HCT116 (cell line): ENCODE measurements at regions not wholly inside any gene's neighbourhood (a gene's known extent, or its start where the extent isn't known, plus 50 kb on each side); places are given as distances from the start of the nearest gene placed in this dataset.

Experiments used
- ATAC-seq: fragments of 200-7000 bp; cut with Tn5 transposase; 2 replicates; pipeline ENCODE4 v1.9.1; 2020; ENCODE audit warnings: mild to moderate bottlenecking, moderate library complexity
- BruUV-seq: library from RNA; stranded (reverse); fragments of 400-500 nt; replicated peaks from 2 replicates; lab custom pipeline; 2021; lab: Mats Ljungman, UMichigan
- CTCF ChIA-PET: fragments of 300-600 bp; sonication (Branson Sonifier 250); formaldehyde crosslinking; loops from one replicate; lab custom pipeline; 2021; ENCODE audit warnings: antibody characterized with exemption; lab: Charles Lee
- POLR2A ChIA-PET: fragments of 300-600, 350-600 bp; sonication (Branson Sonifier 250); formaldehyde crosslinking; loops from one replicate; lab custom pipeline; 2021; ENCODE audit warnings: antibody characterized with exemption; lab: Charles Lee
- RAD21 ChIA-PET, 2 experiments: fragments of 300-600 bp; sonication (Branson Sonifier 250); formaldehyde crosslinking; loops; one replicate each; lab custom pipeline; 2023; ENCODE audit warnings: low total read pairs in 2 of 2; ENCODE audit not compliant: uncharacterized antibody in 2 of 2, unreplicated experiment in 2 of 2, low non-redundant PET in 1 of 2; lab: Charles Lee
- DNase-seq: peaks from one replicate; pipeline ENCODE4 v3.0.0-alpha.2; 2010; ENCODE audit warnings: low read depth, low spot score
- H2AFZ ChIP-seq: fragments of 200-600 bp; shearing (Covaris generic), sonication (generic); 2 replicates; pipeline ENCODE4 v1.6.1; 2017; ENCODE audit warnings: low read depth, mixed run types, mixed read lengths, antibody characterized with exemption, low read length; ENCODE audit not compliant: poor library complexity, severe bottlenecking
- H3K27ac ChIP-seq: 2 replicates; pipeline ENCODE4 v1.5.1; 2012; ENCODE audit warnings: low read depth, low read length
- H3K27me3 ChIP-seq: fragments of 200-600 bp; sonication (generic); 2 replicates; pipeline ENCODE4 v1.6.1; 2016; ENCODE audit warnings: mixed run types, low read length, mixed read lengths; ENCODE audit not compliant: insufficient read depth
- H3K36me3 ChIP-seq, 2 experiments: fragments of 200-500 bp in 1 of 2; fragments of 200-600 bp in 1 of 2; sonication (Bioruptor generic) in 1 of 2; sonication (generic) in 1 of 2; 2 replicates each; pipeline versions ENCODE4 v1.5.1 to v1.6.1; 2014 to 2016; ENCODE audit warnings: low read length in 2 of 2, inconsistent platforms in 1 of 2, mixed read lengths in 1 of 2, mixed run types in 1 of 2; ENCODE audit not compliant: insufficient read depth in 2 of 2, control insufficient read depth in 1 of 2
- H3K4me1 ChIP-seq, 2 experiments: fragments of 200-600 bp in 1 of 2; sonication (generic) in 1 of 2; 2 replicates each; pipeline versions ENCODE4 v1.5.1 to v1.6.1; 2012 to 2017; ENCODE audit warnings: low read length in 2 of 2, inconsistent platforms in 1 of 2, mild to moderate bottlenecking in 1 of 2, mixed read lengths in 1 of 2, mixed run types in 1 of 2, moderate library complexity in 1 of 2; ENCODE audit not compliant: insufficient read depth in 2 of 2, control insufficient read depth in 1 of 2
- H3K4me2 ChIP-seq: fragments of 200-600 bp; sonication (generic); 2 replicates; pipeline ENCODE4 v1.6.1; 2017; ENCODE audit warnings: mixed run types, low read length, mixed read lengths
- H3K4me3 ChIP-seq, 2 experiments: fragments of 200-600 bp in 1 of 2; sonication (generic) in 1 of 2; replicated peaks in 1 of 2; 2 replicates each; pipeline ENCODE4 v1.5.1; 2011 to 2016; ENCODE audit warnings: low read length in 2 of 2, control low read depth in 1 of 2, low read depth in 1 of 2, mild to moderate bottlenecking in 1 of 2, mixed read lengths in 1 of 2, mixed run types in 1 of 2
- H3K79me2 ChIP-seq: fragments of 200-600 bp; sonication (generic); 2 replicates; pipeline ENCODE4 v1.6.1; 2017; ENCODE audit warnings: mild to moderate bottlenecking, mixed run types, low read length, moderate library complexity, mixed read lengths; ENCODE audit not compliant: insufficient read depth
- H3K9ac ChIP-seq: fragments of 200-600 bp; sonication (generic); 2 replicates; pipeline ENCODE4 v1.6.1; 2016; ENCODE audit warnings: low read length, mixed read lengths
- H3K9me2 ChIP-seq: fragments of 200-600 bp; sonication (generic), shearing (Covaris generic); 2 replicates; pipeline ENCODE4 v1.6.1; 2017; ENCODE audit warnings: mixed run types, mild to moderate bottlenecking, moderate library complexity; ENCODE audit not compliant: insufficient read depth
- H3K9me3 ChIP-seq, 2 experiments: fragments of 200-500 bp in 1 of 2; fragments of 200-600 bp in 1 of 2; sonication (Bioruptor generic) in 1 of 2; sonication (generic) in 1 of 2; 2 replicates each; pipeline ENCODE4 v1.6.1; 2014 to 2017; ENCODE audit warnings: low read length in 2 of 2, mixed read lengths in 2 of 2, inconsistent platforms in 1 of 2, low read depth in 1 of 2, mild to moderate bottlenecking in 1 of 2, mixed run types in 1 of 2, moderate library complexity in 1 of 2; ENCODE audit not compliant: control insufficient read depth in 1 of 2, insufficient read depth in 1 of 2
- H4K20me1 ChIP-seq: fragments of 200-600 bp; sonication (generic), shearing (Covaris generic); 2 replicates; pipeline ENCODE4 v1.6.1; 2017; ENCODE audit warnings: mixed run types, mild to moderate bottlenecking, moderate library complexity; ENCODE audit not compliant: insufficient read depth
- ATF3 ChIP-seq: IDR thresholded peaks from 2 replicates; pipeline ENCODE4 v1.6.1; 2012
- CBX3 ChIP-seq: IDR thresholded peaks from 2 replicates; pipeline ENCODE4 v1.6.1; 2012; ENCODE audit warnings: low read depth
- CEBPB ChIP-seq: IDR thresholded peaks from 2 replicates; pipeline ENCODE4 v1.6.1; 2012; ENCODE audit warnings: low read depth
- ELF1 ChIP-seq: IDR thresholded peaks from 2 replicates; pipeline ENCODE4 v1.6.1; 2012; ENCODE audit warnings: low read depth, borderline replicate concordance
- EZH2 ChIP-seq: fragments of 200-600 bp; sonication (generic); IDR thresholded peaks from 2 replicates; pipeline ENCODE4 v1.6.1; 2017; ENCODE audit warnings: antibody characterized with exemption, mixed run types
- EZH2phosphoT487 ChIP-seq: fragments of 200-600 bp; IDR thresholded peaks from 2 replicates; pipeline ENCODE4 v1.6.1; 2018; ENCODE audit warnings: antibody characterized with exemption, borderline replicate concordance
- FOSL1 ChIP-seq: IDR thresholded peaks from 2 replicates; pipeline ENCODE4 v1.6.1; 2012; ENCODE audit warnings: low read depth
- JUND ChIP-seq: IDR thresholded peaks from 2 replicates; pipeline ENCODE4 v1.6.1; 2012
- POLR2A ChIP-seq: IDR thresholded peaks from 2 replicates; pipeline ENCODE4 v1.7.0; 2011; ENCODE audit warnings: borderline replicate concordance; ENCODE audit not compliant: insufficient read depth, insufficient read length; ENCODE audit errors: extremely low read depth
- REST ChIP-seq: IDR thresholded peaks from 2 replicates; pipeline ENCODE4 v1.6.1; 2012; ENCODE audit warnings: low read depth
- SIN3A ChIP-seq: IDR thresholded peaks from 2 replicates; pipeline ENCODE4 v1.6.1; 2012; ENCODE audit warnings: low read depth
- SP1 ChIP-seq: IDR thresholded peaks from 2 replicates; pipeline ENCODE4 v1.6.1; 2012; ENCODE audit warnings: low read depth
- SRF ChIP-seq: IDR thresholded peaks from 2 replicates; pipeline ENCODE4 v1.6.1; 2012; ENCODE audit warnings: low read depth
- TCF7L2 ChIP-seq: IDR thresholded peaks from 2 replicates; pipeline ENCODE4 v1.7.0; 2011; ENCODE audit warnings: borderline replicate concordance, inconsistent platforms; ENCODE audit not compliant: insufficient read depth, insufficient read length; ENCODE audit errors: extremely low read depth
- ZNF274 ChIP-seq: fragments of 200-500 bp; sonication (Bioruptor generic); IDR thresholded peaks from 2 replicates; pipeline ENCODE4 v1.6.1; 2014; ENCODE audit warnings: mild to moderate bottlenecking, low read depth, low read length, inconsistent platforms
- intact Hi-C: fragments of 100-400 bp; cut with micrococcal nuclease; formaldehyde crosslinking; loops from 2 replicates; pipeline ENCODE4 v1.10.0; 2022
- TF ChIP-seq, protein P1 (sequence below): IDR thresholded peaks from 2 replicates; pipeline ENCODE4 v1.6.1; 2011; ENCODE audit warnings: mild to moderate bottlenecking, low read length, moderate library complexity; ENCODE audit not compliant: insufficient replicate concordance; ENCODE audit errors: extremely low read depth

- no peak for TF ChIP-seq EZH2
- TF ChIP-seq SRF, result no peak
- no peak for TF ChIP-seq CEBPB
- TF ChIP-seq EZH2phosphoT487, result no peak
- no peak for TF ChIP-seq POLR2A
- no peak for TF ChIP-seq JUND
- no peak for TF ChIP-seq FOSL1
These were observed 473.3 kb upstream of the NR2F2 start (continued) for GRCh38 chr15:95857124-95857757.

DNA sequence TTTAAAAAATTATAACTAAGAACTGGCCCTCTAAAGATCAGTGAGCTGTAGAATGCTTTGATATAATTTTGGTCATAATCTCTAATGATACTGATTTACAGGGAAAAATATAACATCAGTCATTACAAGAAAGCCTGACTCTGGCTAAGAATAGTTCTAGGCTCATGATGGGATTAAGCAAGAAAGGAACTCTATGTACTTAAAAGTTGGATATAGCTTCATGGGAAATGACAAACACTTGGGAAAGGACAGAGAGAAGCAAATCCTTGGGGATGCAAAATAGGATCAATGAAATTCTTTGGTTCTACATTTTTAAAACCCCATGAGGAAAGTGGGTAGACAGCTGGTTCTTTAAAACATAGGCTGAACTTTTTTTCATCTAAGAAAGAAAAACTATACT is 472.7 kb upstream of the NR2F2 start:
- ChIA-PET POLR2A (no interaction called here), RAD21 (no interaction called here), CTCF (no interaction called here)
- DNase-seq (no peak), ATAC-seq (no peak)
- TF ChIP-seq, protein P1, sequence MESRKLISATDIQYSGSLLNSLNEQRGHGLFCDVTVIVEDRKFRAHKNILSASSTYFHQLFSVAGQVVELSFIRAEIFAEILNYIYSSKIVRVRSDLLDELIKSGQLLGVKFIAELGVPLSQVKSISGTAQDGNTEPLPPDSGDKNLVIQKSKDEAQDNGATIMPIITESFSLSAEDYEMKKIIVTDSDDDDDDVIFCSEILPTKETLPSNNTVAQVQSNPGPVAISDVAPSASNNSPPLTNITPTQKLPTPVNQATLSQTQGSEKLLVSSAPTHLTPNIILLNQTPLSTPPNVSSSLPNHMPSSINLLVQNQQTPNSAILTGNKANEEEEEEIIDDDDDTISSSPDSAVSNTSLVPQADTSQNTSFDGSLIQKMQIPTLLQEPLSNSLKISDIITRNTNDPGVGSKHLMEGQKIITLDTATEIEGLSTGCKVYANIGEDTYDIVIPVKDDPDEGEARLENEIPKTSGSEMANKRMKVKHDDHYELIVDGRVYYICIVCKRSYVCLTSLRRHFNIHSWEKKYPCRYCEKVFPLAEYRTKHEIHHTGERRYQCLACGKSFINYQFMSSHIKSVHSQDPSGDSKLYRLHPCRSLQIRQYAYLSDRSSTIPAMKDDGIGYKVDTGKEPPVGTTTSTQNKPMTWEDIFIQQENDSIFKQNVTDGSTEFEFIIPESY, result no peak
- TF ChIP-seq CBX3 (no peak), SIN3A (no peak), REST (no peak), ELF1 (no peak), ATF3 (no peak), CEBPB (no peak), TCF7L2 (no peak), SP1 (no peak), POLR2A (no peak), FOSL1 (no peak), ZNF274 (no peak)
- Histone ChIP-seq H2AFZ (no peak overlapping the region), H3K4me2 (no peak overlapping the region), H3K9ac (no peak overlapping the region), H3K4me3 (no peak overlapping the region), H4K20me1 (no peaks in the 10 kb centered on the region), H3K27ac (no peak overlapping the region), H3K4me1 (no peaks in the 10 kb centered on the region), H3K9me2 (no peaks in the 10 kb centered on the region), H3K27me3 (no peaks in the 10 kb centered on the region), H3K79me2 (no peaks in the 10 kb centered on the region), H3K36me3 (no peaks in the 10 kb centered on the region), H3K9me3 (no peaks in the 10 kb centered on the region)
- intact Hi-C loops, result no loop called here
- BruUV-seq, result no TSS peak
